ENCODE measurements at regions not wholly inside any gene's neighbourhood (a gene's known extent, or its start where the extent isn't known, plus 50 kb on each side); places are given as distances from the start of the nearest gene placed in this dataset.
"Not testable (repeated sequence)": the region's sequence is repeated elsewhere in the genome, so short reads cannot be mapped to it uniquely, and the experiment has no call there.

GRCh38 chr7:106583706-106584690 lies 77.0 kb downstream of the CCDC71L start:
- in situ Hi-C loops (cut with MboI; ENCODE audit: low sequenced_read_pairs) = no loop called here

GRCh38 chr7:106583100-106583499 lies 77.9 kb downstream of the CCDC71L start:
- in situ Hi-C loops (cut with MboI; ENCODE audit: low sequenced_read_pairs) = no loop called here

- in situ Hi-C loops (cut with MboI; ENCODE audit: low sequenced_read_pairs) = no loop called here
These were observed 78.6 kb downstream of the CCDC71L start for GRCh38 chr7:106582365-106582764.

GRCh38 chr7:106579086-106579485 lies 81.9 kb downstream of the CCDC71L start:
- in situ Hi-C loops (cut with MboI; ENCODE audit: low sequenced_read_pairs) = not testable (repeated sequence)

GRCh38 chr7:106575138-106575823 lies 85.7 kb downstream of the CCDC71L start:
- in situ Hi-C loops (cut with MboI; ENCODE audit: low sequenced_read_pairs) = no loop called here

GRCh38 chr7:106573738-106574137 lies 87.2 kb downstream of the CCDC71L start:
- in situ Hi-C loops (cut with MboI; ENCODE audit: low sequenced_read_pairs) = no loop called here

GRCh38 chr7:106573125-106573663 lies 87.8 kb downstream of the CCDC71L start:
- in situ Hi-C loops (cut with MboI; ENCODE audit: low sequenced_read_pairs) = no loop called here

GRCh38 chr7:106572394-106573124 lies 88.4 kb downstream of the CCDC71L start:
- in situ Hi-C loops (cut with MboI; ENCODE audit: low sequenced_read_pairs) = no loop called here

GRCh38 chr7:106571563-106571962 lies 89.4 kb downstream of the CCDC71L start:
- in situ Hi-C loops (cut with MboI; ENCODE audit: low sequenced_read_pairs) = no loop called here

GRCh38 chr7:106570948-106571418 lies 90.0 kb downstream of the CCDC71L start:
- in situ Hi-C loops (cut with MboI; ENCODE audit: low sequenced_read_pairs) = no loop called here

GRCh38 chr7:106570146-106570545 lies 90.8 kb downstream of the CCDC71L start:
- in situ Hi-C loops (cut with MboI; ENCODE audit: low sequenced_read_pairs) = no loop called here

- in situ Hi-C loops (cut with MboI; ENCODE audit: low sequenced_read_pairs) = no loop called here
These were observed 91.4 kb downstream of the CCDC71L start for GRCh38 chr7:106569500-106569929.

GRCh38 chr7:106568680-106569499 lies 92.1 kb downstream of the CCDC71L start:
- in situ Hi-C loops (cut with MboI; ENCODE audit: low sequenced_read_pairs) = no loop called here

GRCh38 chr7:106568002-106568679 lies 92.8 kb downstream of the CCDC71L start:
- in situ Hi-C loops (cut with MboI; ENCODE audit: low sequenced_read_pairs) = no loop called here

GRCh38 chr7:106567204-106568001 lies 93.6 kb downstream of the CCDC71L start:
- in situ Hi-C loops (cut with MboI; ENCODE audit: low sequenced_read_pairs) = not testable (repeated sequence)

GRCh38 chr7:106566672-106567071 lies 94.3 kb downstream of the CCDC71L start:
- in situ Hi-C loops (cut with MboI; ENCODE audit: low sequenced_read_pairs) = no loop called here

- in situ Hi-C loops (cut with MboI; ENCODE audit: low sequenced_read_pairs) = no loop called here
These were observed 94.8 kb downstream of the CCDC71L start for GRCh38 chr7:106566196-106566595.

GRCh38 chr7:106565428-106565827 lies 95.5 kb downstream of the CCDC71L start:
- in situ Hi-C loops (cut with MboI; ENCODE audit: low sequenced_read_pairs) = no loop called here
